HCT116 (cell line): ENCODE measurements at regions not wholly inside any gene's neighbourhood (a gene's known extent, or its start where the extent isn't known, plus 50 kb on each side); places are given as distances from the start of the nearest gene placed in this dataset.

Experiments
- CTCF ChIP-seq, 3 experiments: fragments of 200-600 bp in 1 of 3; sonication (generic) in 1 of 3; IDR thresholded peaks in 2 of 3; conservative IDR thresholded peaks in 1 of 3; 2 replicates each; pipeline ENCODE4 v1.5.1; 2012 to 2017; ENCODE audit warnings: low read depth in 2 of 3, low read length in 2 of 3, antibody characterized with exemption in 1 of 3, borderline replicate concordance in 1 of 3, control low read depth in 1 of 3, mild to moderate bottlenecking in 1 of 3, mixed read lengths in 1 of 3, mixed run types in 1 of 3, moderate library complexity in 1 of 3; ENCODE audit not compliant: insufficient read depth in 1 of 3
- MAX ChIP-seq: IDR thresholded peaks from 2 replicates; pipeline ENCODE4 v1.6.1; 2012
- ZNF274 ChIP-seq: fragments of 200-500 bp; sonication (Bioruptor generic); IDR thresholded peaks from 2 replicates; pipeline ENCODE4 v1.6.1; 2014; ENCODE audit warnings: mild to moderate bottlenecking, low read depth, low read length, inconsistent platforms

GRCh38 chr11:123292647-123293046, 97.6 kb upstream of the CLMP start:
- TF ChIP-seq ZNF274 = no peak
- no peak for TF ChIP-seq CTCF (IDR thresholded peaks at IDR 0.05 in 2 of 3, conservative IDR thresholded peaks at IDR 0.05 in 1 of 3; ENCODE audit: borderline replicate concordance in 1 of 3, insufficient read depth in 1 of 3, low read depth in 2 of 3, low read length in 2 of 3)
- no peak for TF ChIP-seq MAX
